GM18520 (cell line): ENCODE measurements at regions not wholly inside any gene's neighbourhood (a gene's known extent, or its start where the extent isn't known, plus 50 kb on each side); places are given as distances from the start of the nearest gene placed in this dataset.

ENCODE experiments used
- ATAC-seq: cut with Tn5 transposase; IDR thresholded peaks from one replicate; pipeline ENCODE4 v1.9.1; 2021; ENCODE audit not compliant: unreplicated experiment

DNA sequence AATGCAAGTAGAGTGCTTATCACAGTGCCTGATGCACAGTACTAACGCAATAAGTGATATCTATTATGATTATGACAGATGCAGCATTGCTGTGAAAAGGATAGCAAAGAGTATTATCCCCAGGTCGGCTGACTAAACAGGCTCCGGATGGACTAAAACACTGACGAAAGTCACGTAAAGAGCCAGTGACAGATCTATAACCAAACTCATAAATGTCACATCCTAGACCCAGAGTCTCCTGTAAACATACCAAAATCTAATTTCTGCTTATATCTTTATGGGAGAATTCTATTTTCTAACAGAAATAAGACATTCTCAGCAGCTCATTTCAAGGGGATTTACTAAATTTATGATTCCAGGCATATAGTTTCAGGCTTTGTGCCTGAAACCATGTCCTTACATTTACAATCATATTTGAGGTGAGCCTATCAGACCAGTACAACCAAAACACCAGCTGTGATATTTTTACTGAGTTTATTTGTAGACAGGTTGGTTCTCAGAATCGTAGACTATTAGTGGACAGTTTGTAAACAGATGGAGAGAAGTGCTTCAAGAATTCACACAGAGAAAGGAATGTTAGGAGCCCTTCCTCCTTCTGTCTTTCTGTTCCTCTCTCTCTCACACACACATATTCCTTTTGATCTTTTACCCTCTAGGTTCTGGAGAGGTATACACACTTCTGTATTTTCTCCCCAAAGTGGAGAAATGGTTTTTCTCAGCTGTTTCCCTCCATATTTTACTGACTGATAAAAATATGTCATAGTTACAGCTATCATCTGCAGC, 52.4 kb upstream of the WDR26 start:
- ATAC-seq = no peak

DNA sequence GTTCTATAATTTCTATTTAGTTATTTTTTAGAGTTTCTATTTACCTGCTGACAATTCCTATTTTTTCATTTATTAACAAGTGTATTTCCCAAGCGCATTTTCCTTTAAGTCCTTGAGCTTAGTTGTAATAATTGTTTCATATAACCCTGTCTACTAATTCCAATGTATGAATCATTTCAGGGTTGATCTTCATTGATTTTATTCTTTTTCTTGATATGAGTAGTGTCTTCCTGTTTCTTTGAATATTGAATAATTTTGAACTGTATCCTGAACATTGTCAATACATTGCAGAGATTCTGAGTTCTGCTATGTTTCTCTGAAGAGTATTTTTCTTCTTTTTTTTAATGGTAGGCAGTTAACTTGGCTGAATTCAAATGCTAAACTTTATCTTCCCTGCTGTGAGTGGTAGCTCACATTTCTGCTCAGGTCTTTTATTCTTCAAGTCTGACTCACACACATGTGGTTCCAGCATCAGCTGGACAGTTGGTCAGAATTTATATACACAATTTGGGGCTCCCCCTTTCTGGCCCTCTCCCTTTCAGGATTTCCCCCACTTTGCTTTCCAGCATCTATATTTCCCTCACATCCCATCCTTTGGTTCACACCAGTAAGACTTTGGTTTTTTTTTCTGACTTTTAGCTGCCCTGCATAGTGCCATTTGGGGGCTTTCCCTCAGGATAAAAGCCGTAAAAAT, 54.4 kb upstream of the WDR26 start:
- ATAC-seq = peak; percentile 74

DNA sequence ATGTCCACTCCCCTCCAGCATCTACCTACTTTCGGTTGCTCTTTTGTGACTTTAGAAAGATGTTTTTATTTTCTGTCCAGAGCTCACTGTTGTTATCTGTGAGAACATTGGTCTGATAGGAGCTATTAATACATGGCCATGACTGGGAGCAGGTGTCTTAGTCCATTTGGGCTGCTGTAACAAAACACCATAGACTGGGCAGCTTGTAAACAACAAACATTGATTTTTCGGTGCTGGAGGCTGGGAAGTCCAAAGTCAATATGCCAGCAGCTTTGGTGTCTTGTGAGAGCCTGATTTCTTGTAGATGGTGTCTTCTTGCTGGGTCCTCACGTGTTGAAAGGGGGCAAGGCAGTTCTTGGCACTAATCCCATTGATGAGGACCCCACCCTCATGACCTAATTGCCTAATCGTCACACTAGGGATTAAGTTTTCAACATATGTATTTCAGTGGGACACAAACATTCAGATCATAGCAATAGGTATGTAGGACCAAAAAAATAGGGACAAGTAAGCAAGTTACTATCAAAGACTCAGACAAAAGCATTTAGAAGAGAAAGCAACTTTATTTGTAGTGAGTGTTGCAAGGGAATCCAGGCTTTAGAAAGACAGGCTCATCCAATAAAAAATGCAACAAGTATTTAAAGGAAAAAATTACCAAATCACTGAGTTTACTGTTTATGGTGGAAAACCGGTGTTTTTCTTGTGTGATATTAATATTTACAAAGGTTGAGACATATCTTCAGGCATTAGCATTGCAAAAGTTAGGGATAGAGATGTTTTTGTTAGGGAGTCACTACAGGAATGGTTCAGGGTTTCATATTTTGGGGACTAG, 55.2 kb upstream of the WDR26 start:
- ATAC-seq = no peak

DNA sequence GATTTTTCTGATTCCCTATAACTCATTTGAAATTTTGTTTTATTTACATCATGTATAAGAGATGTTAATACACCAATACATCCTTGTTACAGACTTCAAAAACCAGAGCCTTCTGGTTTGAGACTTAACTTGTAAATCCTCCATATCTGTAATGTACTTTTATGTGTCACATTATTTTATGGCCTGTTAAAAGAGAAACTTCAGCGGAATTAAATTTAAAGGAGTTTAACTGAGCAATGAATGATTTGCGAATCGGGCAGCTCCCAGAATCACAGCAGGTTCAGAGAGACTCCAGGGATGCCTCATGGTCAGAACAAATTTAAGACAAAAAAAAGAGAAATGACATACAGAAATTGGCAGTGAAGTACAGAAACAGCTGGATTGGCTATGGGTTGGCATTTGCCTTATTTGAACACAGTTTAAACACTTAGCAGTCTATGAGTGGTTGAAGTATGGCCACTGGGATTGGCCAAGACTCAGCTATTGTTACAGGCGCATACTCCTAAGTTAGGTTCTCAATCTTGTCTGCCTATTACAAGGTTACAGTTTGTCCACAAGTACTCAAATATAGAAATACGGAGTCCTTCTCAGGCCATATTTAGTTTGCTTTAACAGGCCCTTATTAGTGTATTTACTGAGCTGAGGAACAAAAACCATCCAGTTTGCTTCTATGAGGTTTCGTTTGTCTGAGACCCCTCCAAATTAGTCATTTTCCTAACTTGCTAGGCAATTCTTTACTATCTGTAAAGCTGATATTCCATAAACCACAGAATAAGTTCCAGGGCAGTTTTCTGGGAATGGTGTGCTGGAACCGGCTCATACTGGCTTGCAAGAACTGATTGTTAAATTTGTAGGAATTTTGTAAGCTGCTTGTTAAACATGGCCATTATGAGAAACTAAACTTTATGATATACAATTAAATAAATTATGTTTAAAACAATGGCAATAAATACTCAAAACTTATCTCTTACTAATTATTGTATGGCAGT, 56.2 kb upstream of the WDR26 start:
- ATAC-seq = no peak

DNA sequence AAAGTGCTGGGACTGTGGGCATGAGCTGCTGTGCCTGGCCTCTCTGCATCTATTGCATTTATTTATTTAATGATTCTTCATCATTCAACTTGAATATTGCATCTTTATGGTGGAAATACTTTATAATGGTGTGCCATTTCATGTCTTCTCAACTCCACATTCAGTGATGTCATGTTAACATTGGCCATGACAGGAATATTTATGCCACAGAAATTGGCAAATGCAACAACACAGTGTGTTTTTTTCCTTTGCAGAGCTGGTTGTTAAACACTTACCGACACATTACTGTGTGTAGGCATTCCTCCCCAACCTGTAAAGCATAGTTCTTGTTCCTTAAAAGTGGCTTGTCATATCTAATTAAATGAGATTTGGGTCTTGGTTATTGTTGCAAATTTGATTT, 57.4 kb upstream of the WDR26 start:
- no peak for ATAC-seq

DNA sequence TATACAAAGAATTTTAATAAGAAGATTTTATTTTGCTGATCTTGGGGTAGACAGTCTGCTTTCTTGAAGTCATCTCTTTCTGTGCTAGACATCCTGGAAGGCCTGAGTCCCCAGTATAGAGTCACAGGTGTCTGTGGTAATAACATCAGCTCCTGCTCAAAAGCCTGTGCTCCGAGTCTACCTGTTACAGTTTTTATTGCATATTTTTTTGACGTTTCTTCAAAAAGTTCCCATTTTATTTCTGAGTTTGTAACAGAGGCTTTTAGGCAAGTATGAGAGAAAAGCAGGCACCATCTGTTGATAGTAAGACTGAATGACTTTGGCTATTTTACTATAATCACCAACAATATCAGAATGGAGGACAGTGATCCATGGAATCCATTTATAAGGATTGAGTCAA, 58.0 kb upstream of the WDR26 start:
- no peak for ATAC-seq

DNA sequence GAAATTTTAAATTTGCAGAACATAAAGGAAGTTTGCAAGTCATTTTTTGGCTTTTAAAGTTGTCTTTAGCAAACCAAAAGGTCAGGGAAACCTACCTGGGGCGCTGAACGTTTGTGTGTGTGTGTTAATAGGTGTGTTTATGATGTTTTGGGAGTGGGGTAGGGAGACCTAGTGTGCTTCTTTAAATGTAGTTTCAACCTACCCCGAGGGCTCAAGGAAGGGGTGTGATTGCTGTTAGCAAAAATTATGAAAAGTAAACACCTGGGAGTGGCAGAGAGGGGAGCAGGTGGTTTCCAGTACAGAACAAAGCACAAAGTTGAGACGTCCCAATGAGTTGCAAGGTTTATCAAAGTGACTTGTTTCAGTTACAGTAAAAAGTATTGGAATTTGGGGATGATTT, 58.7 kb upstream of the WDR26 start:
- ATAC-seq = no peak

DNA sequence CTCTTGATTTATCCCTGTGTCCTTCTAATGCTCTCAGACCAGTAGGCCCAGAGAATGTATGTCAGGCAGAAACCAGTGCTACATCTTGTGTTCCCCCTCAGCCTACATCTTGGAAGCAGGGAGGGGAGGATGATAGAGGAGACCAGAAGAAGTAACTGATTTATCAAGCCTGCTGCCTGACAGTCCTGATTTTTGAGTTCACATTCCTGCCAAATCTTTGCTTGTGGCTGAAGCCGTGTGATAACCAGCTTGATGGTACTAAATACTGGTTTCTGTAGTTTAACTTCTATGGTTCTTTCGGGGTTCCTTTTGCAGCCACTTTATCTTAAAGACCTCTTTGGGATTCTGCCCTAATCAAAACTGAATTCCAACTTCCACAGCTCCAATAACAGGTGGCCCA, 59.7 kb upstream of the WDR26 start:
- ATAC-seq = no peak

DNA sequence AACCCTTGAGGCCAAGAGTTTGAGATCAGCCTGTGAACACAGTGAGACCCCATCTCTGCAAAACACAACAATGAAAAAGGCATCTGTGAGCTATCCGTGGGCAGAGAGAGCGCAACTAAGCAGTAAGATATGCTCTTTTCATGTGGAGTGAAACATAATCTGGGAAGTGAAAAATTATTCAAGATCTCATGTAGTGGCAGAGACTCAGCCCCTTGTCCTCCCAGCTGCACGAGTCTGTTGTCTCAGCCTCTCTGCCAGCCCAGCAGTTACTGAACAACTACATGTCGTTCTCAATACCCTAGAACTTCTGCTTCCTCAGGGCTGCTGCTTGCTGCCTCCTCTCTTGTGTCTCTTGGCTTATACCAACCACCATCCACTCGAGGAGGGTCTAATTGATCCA, 61.3 kb upstream of the WDR26 start:
- ATAC-seq = no peak

DNA sequence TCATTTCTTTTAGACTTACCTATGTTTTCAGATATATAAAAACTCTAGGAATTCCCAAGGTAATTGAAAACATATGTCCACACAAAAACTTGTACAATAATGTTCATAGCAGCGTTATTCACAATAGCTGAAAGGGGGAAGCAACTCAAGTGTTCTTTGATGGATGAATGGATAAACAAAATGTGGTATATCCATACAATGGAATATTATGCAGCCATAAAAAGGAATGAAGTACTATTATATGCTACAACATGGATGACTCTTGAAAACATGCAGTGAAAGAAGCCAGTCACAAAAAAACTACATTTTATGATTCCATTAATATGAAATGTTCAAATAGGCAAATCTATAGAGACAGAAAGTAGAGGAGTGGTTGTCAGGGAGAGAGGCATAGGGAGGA, 62.2 kb upstream of the WDR26 start:
- no peak for ATAC-seq

DNA sequence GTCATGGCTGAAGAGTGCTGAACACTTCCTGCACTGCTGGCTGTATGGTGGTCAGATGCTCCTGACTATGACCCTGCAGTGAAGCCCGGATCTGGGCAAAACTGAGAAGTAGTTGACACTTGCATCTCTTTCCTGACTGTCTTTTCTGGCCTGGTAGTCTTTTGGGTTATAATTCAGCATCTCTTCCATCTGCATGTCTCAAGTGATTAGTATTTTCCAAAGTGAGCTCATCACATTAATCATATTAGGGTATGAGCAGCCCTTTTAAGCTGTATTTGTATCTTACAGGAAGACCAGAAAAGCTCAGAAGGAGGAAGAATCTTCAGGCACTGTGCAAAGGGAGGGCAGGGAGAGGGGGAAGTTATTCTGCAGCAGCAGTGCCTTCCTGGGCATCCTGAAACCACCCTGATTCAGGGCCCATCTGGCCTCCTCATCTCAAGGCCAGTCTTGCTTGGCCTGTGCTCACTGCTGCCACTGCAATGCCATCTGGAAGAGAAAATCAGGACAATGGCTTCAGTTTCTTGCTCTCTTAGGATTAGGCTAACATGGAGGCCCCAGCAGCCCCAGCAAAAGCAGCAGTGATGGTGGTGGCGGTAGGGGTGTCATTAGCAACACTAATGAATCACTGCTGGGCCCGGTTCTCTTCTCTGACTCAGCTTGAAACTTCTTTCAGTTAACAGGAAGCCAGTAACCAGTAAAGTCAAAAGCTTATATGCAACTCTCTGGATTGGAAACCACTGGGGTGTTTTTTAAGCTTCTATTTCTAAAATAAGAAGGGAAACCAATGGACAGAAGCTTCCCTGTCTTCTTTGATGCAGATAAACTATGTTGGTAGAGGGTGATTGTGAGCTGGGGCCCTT, 63.3 kb upstream of the WDR26 start:
- peak; percentile 97 for ATAC-seq

DNA sequence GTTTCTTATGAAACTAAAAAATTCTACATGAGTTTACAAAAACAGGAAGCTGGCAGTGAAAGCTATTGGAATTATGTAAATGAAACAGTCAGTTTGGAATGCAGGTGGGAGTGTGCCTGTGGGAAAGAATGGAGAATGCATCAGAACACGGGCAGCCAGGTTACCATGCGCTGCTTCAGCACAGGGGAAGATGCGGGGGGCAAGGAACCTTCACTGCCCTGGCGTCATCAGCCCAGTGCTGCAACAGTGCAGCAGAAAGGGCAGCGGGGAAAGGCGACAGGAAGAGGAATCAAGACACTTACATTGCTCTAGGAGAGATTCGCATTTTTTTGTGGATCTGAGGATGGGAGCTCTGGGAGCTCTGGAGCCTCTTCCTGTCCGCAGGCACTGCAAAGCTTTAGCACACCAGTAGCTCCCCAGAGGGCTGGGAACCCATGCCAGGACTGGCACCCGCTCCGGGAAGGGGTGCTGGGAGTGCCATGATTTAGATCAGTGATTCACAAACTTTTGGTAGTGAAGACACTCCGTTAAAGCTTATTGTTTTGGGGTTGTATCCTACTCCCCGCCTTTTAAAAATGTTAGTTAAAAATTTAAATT, 64.1 kb upstream of the WDR26 start:
- ATAC-seq = no peak

DNA sequence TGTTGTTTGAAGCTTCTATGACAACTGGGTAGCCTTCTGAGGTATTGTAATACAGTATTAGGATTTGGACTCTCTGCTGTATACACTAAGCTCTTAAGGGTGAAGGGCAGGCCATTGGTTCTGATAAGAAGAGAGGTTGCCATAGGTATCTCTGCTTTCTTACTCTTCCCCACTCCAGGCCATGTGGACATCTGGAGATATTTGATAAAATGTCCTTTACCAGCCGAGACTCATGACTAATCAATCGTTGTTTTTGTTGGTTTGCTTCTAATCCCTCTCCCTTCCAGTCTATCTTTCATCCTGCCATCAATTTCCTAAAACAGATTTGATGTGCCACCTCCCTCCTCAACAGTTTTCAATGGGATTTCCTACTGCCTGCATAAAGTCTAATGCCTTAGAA, 64.6 kb upstream of the WDR26 start:
- no peak for ATAC-seq

DNA sequence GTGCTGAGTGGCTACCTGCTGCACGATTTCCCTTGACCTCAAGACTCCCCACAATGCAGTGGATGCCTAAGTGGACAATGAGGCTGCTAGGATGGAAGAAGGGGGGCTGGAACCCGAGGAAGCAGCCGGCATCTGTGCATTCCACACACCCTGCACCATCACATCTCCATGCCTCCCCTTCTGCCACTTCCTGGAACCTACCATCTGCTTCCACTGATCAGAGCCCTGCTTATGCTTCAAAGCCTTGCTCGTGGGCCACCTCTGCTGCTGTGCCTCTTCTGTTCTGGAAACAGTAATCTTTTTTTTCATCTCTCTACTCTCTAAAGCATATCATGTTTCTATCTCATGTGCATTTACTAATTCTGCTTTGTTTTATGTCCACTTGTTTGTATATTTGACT, 66.2 kb upstream of the WDR26 start:
- ATAC-seq = no peak

DNA sequence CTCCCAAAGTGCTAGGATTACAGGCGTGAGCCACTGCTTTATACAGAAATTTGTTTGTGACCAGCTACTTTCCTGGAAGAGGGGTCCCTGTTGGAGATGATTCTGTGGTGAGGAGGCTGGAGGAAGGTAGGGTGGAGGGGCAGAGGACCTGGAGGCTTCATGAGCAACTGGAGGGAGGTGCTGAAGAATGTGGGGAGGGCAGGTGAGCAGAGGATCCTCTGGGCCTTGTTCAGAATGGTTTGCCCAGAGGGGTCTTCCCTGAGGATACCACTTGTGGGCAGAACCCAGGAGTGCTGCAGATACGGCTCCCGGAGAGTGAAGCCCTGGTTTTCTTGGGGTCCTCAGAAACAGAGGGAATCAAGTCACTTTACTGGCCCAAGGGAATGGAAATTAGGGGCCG, 67.2 kb upstream of the WDR26 start:
- ATAC-seq = no peak

DNA sequence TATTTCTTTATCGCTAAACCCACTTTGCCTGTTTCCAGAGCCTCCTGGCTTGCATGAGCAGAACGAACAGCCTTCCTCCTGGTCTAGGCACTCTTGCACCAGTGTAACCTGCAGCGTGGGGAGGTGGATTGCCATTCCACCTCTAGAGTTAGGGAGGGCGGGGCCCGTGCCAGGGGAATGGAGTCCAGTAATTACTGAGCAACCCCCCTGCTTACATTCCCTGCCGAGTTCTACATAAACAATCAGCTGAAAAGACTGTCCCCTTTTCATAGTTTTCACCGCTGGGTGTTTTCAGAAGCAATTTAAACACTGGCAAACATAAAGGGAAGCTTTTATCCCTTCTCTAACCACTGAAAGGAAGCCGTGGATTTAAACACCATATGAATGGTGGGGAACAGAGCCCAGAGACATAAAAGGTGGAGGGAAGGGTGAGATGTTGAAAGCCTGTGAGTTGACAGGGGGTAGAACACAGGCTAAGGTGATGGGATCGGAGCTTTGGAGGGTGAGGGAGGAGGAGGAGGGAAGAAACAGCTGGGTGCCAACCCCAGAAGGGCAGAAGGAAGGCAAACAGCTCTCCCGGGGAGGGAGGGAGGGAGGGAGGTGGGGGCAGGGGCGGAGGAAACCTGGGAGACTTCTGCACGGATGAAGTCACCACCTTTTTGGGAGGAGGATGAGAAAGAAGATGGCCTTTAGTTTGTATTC, 68.0 kb upstream of the WDR26 start:
- no peak for ATAC-seq

DNA sequence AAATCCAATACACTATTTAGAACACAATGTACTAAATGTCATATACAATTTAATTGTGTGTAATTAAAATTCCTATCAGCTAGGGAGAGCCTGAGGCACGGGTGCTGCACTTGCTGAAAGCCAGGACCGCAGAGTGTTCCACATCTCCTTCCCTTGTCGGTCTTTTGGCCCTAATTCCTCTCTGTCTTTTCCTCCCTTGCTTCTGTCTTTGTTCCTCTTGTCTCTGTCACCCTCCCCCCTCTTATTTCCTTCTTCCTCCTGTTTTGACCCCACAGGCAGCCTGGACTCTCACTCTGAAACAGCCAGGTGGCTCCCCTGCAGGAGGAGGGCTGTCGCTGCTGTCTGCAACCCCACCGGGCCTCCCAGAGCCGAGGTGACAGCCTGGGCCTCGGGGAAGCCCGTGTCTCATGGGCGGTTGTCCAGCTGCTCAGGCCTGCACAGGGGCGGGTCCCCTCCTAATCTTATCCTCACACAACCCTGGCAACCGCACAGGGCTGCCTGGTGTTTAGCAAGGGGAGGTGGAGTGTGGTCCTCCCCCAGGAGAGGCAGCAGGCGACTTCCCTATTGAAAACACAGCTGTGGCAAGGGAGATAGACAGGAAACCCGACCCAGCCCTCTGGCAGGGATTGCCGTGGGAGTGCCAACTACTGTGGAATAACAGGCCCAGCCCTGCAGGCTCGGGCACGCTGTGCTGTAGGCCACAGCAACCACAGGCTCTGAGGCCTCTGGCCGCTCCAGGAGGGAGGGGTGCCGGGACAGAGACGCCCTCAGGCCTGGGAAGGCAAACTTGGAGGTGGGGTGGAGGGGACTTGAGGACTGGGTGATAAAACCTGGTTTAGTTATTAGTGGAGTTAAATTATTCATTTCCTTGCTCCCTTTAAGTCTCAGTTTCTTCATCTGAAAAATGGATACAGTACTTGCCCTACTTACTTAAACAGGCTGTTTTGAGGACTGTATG, 68.8 kb upstream of the WDR26 start:
- peak; percentile 85 for ATAC-seq
